NT2/D1 (cell line): ENCODE measurements at regions not wholly inside any gene's neighbourhood (a gene's known extent, or its start where the extent isn't known, plus 50 kb on each side); places are given as distances from the start of the nearest gene placed in this dataset.
"Not testable (repeated sequence)": the region's sequence is repeated elsewhere in the genome, so short reads cannot be mapped to it uniquely, and the experiment has no call there.

Source experiments
- DNase-seq: peaks from one replicate; pipeline ENCODE4 v3.0.0-alpha.2; 2011; ENCODE audit warnings: low read depth, low spot score
- H3K27me3 ChIP-seq: 2 replicates; pipeline ENCODE4 v1.6.0; 2011; ENCODE audit warnings: mild to moderate bottlenecking; ENCODE audit not compliant: insufficient read length, insufficient read depth
- H3K36me3 ChIP-seq: 2 replicates; pipeline ENCODE4 v1.6.1; 2011; ENCODE audit warnings: mild to moderate bottlenecking, low read length, mixed read lengths; ENCODE audit not compliant: insufficient read depth, insufficient read length
- H3K4me1 ChIP-seq: 2 replicates; pipeline ENCODE4 v1.5.1; 2011; ENCODE audit not compliant: insufficient read depth, insufficient read length
- H3K4me3 ChIP-seq: 2 replicates; pipeline ENCODE4 v1.5.1; 2011; ENCODE audit warnings: low read depth; ENCODE audit not compliant: insufficient read length
- H3K9ac ChIP-seq: 2 replicates; pipeline ENCODE4 v1.6.0; 2011; ENCODE audit warnings: low read depth; ENCODE audit not compliant: insufficient read length
- H3K9me3 ChIP-seq: 2 replicates; pipeline ENCODE4 v1.5.1; 2011; ENCODE audit warnings: mild to moderate bottlenecking, low read length; ENCODE audit not compliant: insufficient read depth
- SUZ12 ChIP-seq: IDR thresholded peaks from 2 replicates; pipeline ENCODE4 v1.6.1; 2011; ENCODE audit not compliant: insufficient read length, insufficient read depth; ENCODE audit errors: extremely low read depth
- YY1 ChIP-seq: IDR thresholded peaks from 2 replicates; pipeline ENCODE4 v1.6.1; 2011; ENCODE audit not compliant: insufficient read length, insufficient read depth
- ZNF274 ChIP-seq: IDR thresholded peaks from 2 replicates; pipeline ENCODE4 v1.6.1; 2011; ENCODE audit warnings: mild to moderate bottlenecking, low read depth, low read length

DNA sequence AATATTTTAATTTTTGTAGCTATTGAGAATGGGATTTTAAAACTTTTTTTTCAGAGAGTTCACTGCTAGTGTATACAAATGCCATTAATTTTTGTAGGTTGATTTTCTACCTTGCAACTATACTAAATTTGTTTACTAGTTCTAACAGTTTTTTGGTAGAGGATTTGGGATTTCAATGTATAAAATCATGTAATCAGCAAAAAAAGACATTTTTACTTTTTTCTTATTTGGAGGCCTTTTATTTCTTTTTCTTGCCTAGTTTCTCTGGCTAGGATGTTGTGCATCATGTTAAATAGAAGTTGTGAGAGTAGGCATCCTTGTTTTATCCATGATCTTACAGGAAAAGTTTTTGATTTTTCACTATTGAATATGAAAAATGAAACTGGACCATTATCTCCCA lies 602.9 kb upstream of the KIF2B start:
- DNase-seq = no peak
- TF ChIP-seq YY1 (no peak), ZNF274 (no peak), SUZ12 (no peak)
- no peak overlapping the region for H3K4me3 ChIP-seq
- no peaks in the 10 kb centered on the region for H3K4me1 ChIP-seq
- no peak overlapping the region for H3K9ac ChIP-seq
- no peaks in the 10 kb centered on the region for H3K36me3 ChIP-seq
- no peaks in the 10 kb centered on the region for H3K9me3 ChIP-seq
- H3K27me3 ChIP-seq = no peaks in the 10 kb centered on the region

DNA sequence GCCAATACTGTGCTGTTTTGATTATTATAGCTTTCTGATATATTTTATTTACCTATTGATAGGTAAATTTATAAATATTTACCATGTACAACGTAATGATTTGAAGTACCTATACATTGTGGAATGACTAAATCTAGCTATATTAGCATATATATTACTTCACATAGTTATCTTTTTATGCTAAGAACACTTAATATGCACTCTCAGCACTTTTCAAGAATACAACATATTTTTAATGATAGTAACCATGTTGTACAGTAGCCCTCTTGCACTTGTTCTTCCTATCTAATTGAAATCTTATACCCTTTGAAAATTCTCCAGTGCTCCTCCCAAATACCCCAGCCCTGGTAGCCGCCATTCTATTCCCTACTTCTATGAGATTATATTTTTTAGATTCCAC lies 604.0 kb upstream of the KIF2B start:
- Histone ChIP-seq H3K27me3 (no peaks in the 10 kb centered on the region), H3K9me3 (no peaks in the 10 kb centered on the region), H3K4me3 (no peak overlapping the region), H3K9ac (no peak overlapping the region), H3K4me1 (no peaks in the 10 kb centered on the region), H3K36me3 (no peaks in the 10 kb centered on the region)
- DNase-seq = no peak
- TF ChIP-seq YY1 (no peak), SUZ12 (no peak), ZNF274 (no peak)

DNA sequence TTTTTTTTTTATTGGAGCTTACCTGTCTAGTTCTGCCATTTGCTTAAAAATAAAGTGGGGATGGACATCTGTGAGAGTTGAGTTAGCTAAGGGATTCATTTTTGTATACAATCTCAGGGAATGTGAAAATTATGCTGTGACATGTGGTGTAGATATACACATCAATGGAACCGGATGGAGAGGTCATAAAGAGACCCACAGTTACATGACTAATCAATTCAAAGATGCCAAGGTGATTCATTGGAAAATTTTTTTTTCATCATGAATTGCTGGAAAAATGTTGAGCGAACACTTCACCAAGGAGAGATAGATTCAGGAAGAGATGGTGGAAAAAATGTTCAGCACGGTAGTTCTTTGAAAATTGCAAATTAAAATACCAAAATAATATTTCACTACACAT lies 605.4 kb upstream of the KIF2B start:
- no peak for TF ChIP-seq YY1
- TF ChIP-seq ZNF274 = no peak
- no peak for TF ChIP-seq SUZ12
- Histone ChIP-seq H3K36me3 (no peaks in the 10 kb centered on the region), H3K4me1 (no peaks in the 10 kb centered on the region), H3K9me3 (no peaks in the 10 kb centered on the region), H3K27me3 (no peaks in the 10 kb centered on the region), H3K9ac (no peak overlapping the region), H3K4me3 (no peak overlapping the region)
- no peak for DNase-seq

DNA sequence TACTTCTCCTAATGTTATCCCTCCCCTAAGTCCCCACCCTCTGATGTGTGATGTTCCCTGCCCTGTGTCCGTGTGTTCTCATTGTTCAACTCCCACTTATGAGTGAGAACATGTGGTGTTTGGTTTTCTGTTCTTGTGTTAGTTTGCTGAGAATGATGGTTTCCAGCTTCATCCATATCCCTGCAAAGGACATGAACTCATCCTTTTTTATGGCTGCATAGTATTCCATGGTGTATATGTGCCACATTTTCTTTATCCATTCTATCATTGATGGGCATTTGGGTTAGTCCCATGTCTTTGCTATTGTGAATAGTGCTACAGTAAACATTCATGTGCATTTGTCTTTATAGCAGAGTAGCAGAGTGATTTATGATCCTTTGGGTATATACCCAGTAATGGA lies 613.8 kb upstream of the KIF2B start:
- not testable (repeated sequence) for H3K9ac ChIP-seq, H3K4me1 ChIP-seq, H3K27me3 ChIP-seq, DNase-seq, H3K9me3 ChIP-seq, H3K4me3 ChIP-seq, H3K36me3 ChIP-seq

DNA sequence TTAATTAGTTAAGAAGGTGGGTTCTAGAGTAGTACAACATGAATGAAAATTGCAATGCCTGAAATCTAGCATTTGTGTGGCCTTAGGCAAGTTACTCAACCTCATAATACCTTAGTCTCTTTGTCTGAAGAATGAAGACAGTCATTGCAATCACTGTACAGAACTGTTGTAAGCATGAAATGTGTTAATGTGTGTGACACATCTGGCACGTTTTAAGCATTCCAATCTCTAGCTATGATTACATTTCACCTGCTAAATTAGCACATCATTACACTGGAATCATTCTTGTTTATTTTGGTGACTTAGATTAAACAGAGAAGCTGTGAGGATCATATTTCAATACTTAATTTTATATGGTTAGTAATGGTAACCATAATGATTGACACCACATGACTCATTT lies 629.7 kb upstream of the KIF2B start:
- Histone ChIP-seq H3K9ac (no peak overlapping the region), H3K9me3 (no peaks in the 10 kb centered on the region), H3K4me3 (no peak overlapping the region), H3K4me1 (no peaks in the 10 kb centered on the region), H3K27me3 (no peaks in the 10 kb centered on the region), H3K36me3 (no peaks in the 10 kb centered on the region)
- no peak for TF ChIP-seq SUZ12
- no peak for TF ChIP-seq ZNF274
- TF ChIP-seq YY1 = no peak
- no peak for DNase-seq

DNA sequence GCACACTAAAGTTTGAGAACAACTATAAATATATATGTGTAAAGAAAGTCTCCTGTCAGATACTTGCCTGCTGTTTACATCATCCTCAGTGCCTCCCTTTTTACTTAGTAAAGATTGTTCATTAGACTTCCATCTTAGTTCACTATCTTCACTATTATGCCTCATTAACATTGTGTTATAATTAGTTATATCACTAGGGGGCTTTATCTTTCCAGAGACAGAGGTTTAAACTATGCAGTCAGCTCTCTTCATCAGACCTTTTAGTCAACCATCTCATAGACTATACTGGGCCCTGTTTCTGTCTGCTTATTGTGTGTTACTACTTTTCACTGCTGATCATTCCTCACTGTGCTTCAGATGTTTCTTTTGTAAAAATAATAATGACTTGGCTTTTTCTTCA lies 630.8 kb upstream of the KIF2B start:
- DNase-seq = no peak
- Histone ChIP-seq H3K4me3 (no peak overlapping the region), H3K9me3 (no peaks in the 10 kb centered on the region)

DNA sequence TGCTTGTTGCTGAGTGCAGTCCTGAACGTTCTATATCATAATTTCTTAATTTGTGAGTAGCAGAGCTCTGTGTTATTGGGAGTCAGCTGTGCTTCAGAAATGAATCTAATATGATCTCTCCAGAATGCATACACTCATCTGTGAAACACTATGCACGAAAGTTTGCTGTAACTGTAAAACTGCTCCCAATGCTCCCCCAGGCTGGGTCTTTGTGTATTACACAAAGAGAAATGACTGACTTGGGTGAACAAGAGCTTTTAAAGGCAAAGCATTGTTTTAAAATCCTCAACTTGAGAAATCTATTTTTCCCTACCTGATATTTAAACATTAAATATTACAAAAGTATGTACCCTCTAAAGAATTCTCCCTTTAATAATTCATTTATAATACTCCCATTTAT lies 636.7 kb upstream of the KIF2B start:
- H3K9ac ChIP-seq = no peak overlapping the region
- no peaks in the 10 kb centered on the region; the same call in 1 of the 2 replicates for H3K9me3 ChIP-seq
- H3K27me3 ChIP-seq = no peaks in the 10 kb centered on the region
- H3K36me3 ChIP-seq = no peaks in the 10 kb centered on the region
- H3K4me3 ChIP-seq = no peak overlapping the region
- peaks cover 2% of the 10 kb centered on the region for H3K4me1 ChIP-seq
- DNase-seq = no peak
- no peak for TF ChIP-seq SUZ12
- no peak for TF ChIP-seq ZNF274
- no peak for TF ChIP-seq YY1

More for the DNA sequence above, 630.8 kb upstream of the KIF2B start:
- Histone ChIP-seq H3K27me3 (no peaks in the 10 kb centered on the region), H3K36me3 (no peaks in the 10 kb centered on the region), H3K4me1 (no peaks in the 10 kb centered on the region), H3K9ac (no peak overlapping the region)
- no peak for TF ChIP-seq ZNF274

DNA sequence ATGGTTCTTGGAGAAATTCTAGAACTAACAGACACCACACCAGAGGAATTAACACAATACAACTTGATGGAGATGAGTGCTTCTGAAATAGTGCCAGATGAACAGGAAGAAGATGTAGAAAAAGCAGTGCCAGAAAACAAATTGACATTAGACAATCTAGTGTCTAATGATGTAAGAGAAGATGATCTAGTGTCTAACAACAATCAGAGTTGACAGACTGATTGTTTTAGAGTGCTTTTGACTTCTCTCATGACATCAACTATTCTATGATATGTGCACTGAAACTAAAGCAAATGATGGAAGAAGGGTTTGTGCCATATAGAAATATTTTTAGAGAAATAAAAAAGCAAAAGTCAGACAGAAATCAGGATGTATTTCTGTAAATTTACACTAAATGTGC lies 646.1 kb upstream of the KIF2B start:
- no peaks in the 10 kb centered on the region for H3K27me3 ChIP-seq
- H3K4me3 ChIP-seq = no peak overlapping the region
- no peak for DNase-seq
- no peaks in the 10 kb centered on the region for H3K36me3 ChIP-seq
- no peaks in the 10 kb centered on the region for H3K9me3 ChIP-seq
- TF ChIP-seq SUZ12 (no peak), ZNF274 (no peak), YY1 (no peak)
- no peaks in the 10 kb centered on the region for H3K4me1 ChIP-seq
- no peak overlapping the region for H3K9ac ChIP-seq

DNA sequence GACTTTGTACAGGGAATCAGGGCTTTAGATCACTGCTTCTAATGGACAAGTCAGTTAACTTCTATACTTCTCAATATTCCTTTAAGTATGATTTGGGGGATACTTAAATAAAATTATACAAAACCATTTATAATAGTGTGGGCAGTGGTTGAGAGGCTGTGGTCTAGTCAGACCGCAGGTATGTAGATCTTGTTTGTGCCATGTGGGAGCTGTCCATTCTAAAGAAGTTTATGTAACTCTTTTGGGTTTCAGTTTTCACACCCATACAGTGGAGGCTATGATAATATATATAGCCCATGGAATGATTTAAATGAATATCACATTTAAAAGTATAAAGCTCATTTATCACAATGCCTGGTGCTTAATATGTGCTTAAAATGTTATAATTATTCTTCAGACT lies 654.3 kb upstream of the KIF2B start:
- Histone ChIP-seq H3K9ac (no peak overlapping the region), H3K27me3 (no peaks in the 10 kb centered on the region), H3K4me3 (no peak overlapping the region), H3K36me3 (no peaks in the 10 kb centered on the region), H3K9me3 (no peaks in the 10 kb centered on the region), H3K4me1 (no peaks in the 10 kb centered on the region)
- TF ChIP-seq YY1 = no peak
- no peak for TF ChIP-seq SUZ12
- TF ChIP-seq ZNF274 = no peak
- no peak for DNase-seq
